ENCODE measurements at regions not wholly inside any gene's neighbourhood (a gene's known extent, or its start where the extent isn't known, plus 50 kb on each side); places are given as distances from the start of the nearest gene placed in this dataset.

DNA sequence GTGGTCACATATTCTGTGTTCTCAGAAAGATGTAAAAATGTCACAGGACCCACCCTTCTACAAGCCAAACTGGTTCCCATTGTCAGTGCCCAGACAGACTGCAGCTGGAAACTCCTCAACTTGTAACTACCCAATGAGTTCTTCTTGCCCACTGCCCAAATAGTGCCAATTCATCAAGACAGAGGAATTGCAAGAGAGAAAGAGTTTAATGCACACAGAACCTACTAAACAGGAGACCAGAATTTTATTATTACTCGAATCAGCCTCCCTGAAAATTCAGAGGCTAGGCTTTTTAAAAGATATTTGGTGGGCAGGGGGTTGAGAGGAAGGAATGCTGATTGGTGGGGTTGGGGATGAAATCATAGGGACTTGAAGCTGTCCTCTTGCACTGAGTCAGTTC, 184.1 kb downstream of the URB2 start:
- ChIA-PET POLR2A (no interaction called here), CTCF (no interaction called here)
- no peaks in the 10 kb centered on the region for H3K27me3 Mint-ChIP-seq (ENCODE audit: insufficient read depth, unreplicated experiment)
- H3K36me3 ChIP-seq (ENCODE audit: control insufficient read depth, insufficient read depth, low read length): no peaks in the 10 kb centered on the region
- H3K27ac Mint-ChIP-seq (ENCODE audit: unreplicated experiment): no peak overlapping the region
- H3K27me3 ChIP-seq (replicated peaks; ENCODE audit: control insufficient read depth, insufficient read depth, low read length): no peaks in the 10 kb centered on the region
- H3K4me1 Mint-ChIP-seq (ENCODE audit: low read depth, unreplicated experiment): no peaks in the 10 kb centered on the region
- BruUV-seq (replicated peaks): no TSS peak
- H3K9me3 ChIP-seq: peaks cover 22% of the 10 kb centered on the region; the same call in 1 of the 2 replicates
- H3K4me3 ChIP-seq (ENCODE audit: low read depth, low read length): no peak overlapping the region
- no peak overlapping the region for H3K4me3 Mint-ChIP-seq (ENCODE audit: unreplicated experiment)
- no peaks in the 10 kb centered on the region for H3K36me3 Mint-ChIP-seq (ENCODE audit: insufficient read depth, unreplicated experiment)
- H3K9me3 Mint-ChIP-seq (ENCODE audit: unreplicated experiment): peaks cover 49% of the 10 kb centered on the region
- DNase-seq: no peak
- intact Hi-C loops (cut with micrococcal nuclease; ENCODE audit: unreplicated experiment): no loop called here
- TF ChIP-seq, protein P1, sequence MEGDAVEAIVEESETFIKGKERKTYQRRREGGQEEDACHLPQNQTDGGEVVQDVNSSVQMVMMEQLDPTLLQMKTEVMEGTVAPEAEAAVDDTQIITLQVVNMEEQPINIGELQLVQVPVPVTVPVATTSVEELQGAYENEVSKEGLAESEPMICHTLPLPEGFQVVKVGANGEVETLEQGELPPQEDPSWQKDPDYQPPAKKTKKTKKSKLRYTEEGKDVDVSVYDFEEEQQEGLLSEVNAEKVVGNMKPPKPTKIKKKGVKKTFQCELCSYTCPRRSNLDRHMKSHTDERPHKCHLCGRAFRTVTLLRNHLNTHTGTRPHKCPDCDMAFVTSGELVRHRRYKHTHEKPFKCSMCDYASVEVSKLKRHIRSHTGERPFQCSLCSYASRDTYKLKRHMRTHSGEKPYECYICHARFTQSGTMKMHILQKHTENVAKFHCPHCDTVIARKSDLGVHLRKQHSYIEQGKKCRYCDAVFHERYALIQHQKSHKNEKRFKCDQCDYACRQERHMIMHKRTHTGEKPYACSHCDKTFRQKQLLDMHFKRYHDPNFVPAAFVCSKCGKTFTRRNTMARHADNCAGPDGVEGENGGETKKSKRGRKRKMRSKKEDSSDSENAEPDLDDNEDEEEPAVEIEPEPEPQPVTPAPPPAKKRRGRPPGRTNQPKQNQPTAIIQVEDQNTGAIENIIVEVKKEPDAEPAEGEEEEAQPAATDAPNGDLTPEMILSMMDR (IDR thresholded peaks at IDR 0.05; ENCODE audit: insufficient read depth in 1 of 2, low read depth in 1 of 2, low read length in 1 of 2, severe bottlenecking in 1 of 2, unreplicated experiment in 1 of 2): no peak
- no peaks in the 10 kb centered on the region for H3K4me1 ChIP-seq

DNA sequence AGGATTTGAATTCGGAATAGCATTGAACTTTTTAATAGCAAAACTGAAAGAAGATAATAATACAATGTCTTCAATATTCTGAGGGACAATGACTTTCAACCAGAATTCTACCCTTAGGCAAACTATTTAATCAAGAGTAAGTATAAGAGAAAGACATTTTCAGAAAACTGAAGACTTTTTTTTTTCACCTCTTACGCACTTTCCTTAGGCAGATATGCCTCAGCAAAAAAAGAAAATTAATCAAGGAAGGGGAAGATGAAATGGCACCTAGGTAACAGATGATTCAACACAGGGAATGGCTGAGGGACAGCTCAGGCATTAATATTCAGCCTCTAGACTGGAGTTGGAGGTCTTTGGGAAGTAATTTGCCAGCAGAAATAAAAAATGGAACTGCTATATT, 184.9 kb downstream of the URB2 start:
- H3K4me1 ChIP-seq: no peaks in the 10 kb centered on the region
- Mint-ChIP-seq H3K27me3 (ENCODE audit: insufficient read depth, unreplicated experiment) (no peaks in the 10 kb centered on the region), H3K27ac (ENCODE audit: unreplicated experiment) (no peak overlapping the region), H3K4me1 (ENCODE audit: low read depth, unreplicated experiment) (no peaks in the 10 kb centered on the region), H3K4me3 (ENCODE audit: unreplicated experiment) (no peak overlapping the region), H3K36me3 (ENCODE audit: insufficient read depth, unreplicated experiment) (no peaks in the 10 kb centered on the region), H3K9me3 (ENCODE audit: unreplicated experiment) (peaks cover 41% of the 10 kb centered on the region)
- ChIA-PET CTCF (no interaction called here), POLR2A (no interaction called here)
- 0 out of 2 replicates have a peak, but pooled peaks cover 18% of the 10 kb centered on the region for H3K9me3 ChIP-seq
- intact Hi-C loops (cut with micrococcal nuclease; ENCODE audit: unreplicated experiment): no loop called here
- DNase-seq: no peak
- no TSS peak for BruUV-seq (replicated peaks)
- H3K27me3 ChIP-seq (replicated peaks; ENCODE audit: control insufficient read depth, insufficient read depth, low read length): no peaks in the 10 kb centered on the region
- H3K36me3 ChIP-seq (ENCODE audit: control insufficient read depth, insufficient read depth, low read length): no peaks in the 10 kb centered on the region
- no peak overlapping the region for H3K4me3 ChIP-seq (ENCODE audit: low read depth, low read length)
- TF ChIP-seq, protein P1 (IDR thresholded peaks at IDR 0.05; ENCODE audit: insufficient read depth in 1 of 2, low read depth in 1 of 2, low read length in 1 of 2, severe bottlenecking in 1 of 2, unreplicated experiment in 1 of 2): no peak

DNA sequence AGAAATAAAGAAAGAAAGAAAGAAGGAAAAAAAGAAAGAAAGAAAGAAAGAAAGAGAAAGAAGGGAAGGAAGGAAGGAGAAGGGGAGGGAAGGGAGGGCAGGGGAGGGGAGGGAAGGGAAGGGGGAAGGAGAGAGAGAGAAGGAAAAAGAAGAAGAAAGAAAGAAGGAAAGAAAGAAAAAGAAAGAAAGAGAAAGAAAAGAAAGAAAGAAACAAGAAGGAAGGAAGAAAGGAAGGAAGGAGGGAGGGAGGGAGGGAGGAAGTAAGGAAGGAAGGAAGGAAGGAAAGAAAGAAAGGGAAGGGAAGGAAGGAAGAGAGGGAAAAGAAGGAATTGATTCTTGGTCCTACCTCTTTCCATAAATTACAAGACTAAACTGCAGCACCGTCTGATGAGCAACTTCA, 186.1 kb downstream of the URB2 start:
- Mint-ChIP-seq H3K27me3 (ENCODE audit: insufficient read depth, unreplicated experiment) (peaks cover 4% of the 10 kb centered on the region), H3K36me3 (ENCODE audit: insufficient read depth, unreplicated experiment) (peaks cover 2% of the 10 kb centered on the region), H3K4me3 (ENCODE audit: unreplicated experiment) (no peak overlapping the region), H3K27ac (ENCODE audit: unreplicated experiment) (no peak overlapping the region), H3K9me3 (ENCODE audit: unreplicated experiment) (peaks cover 41% of the 10 kb centered on the region), H3K4me1 (ENCODE audit: low read depth, unreplicated experiment) (no peaks in the 10 kb centered on the region)
- BruUV-seq (replicated peaks): no TSS peak
- Histone ChIP-seq H3K4me3 (ENCODE audit: low read depth, low read length) (no peak overlapping the region), H3K9me3 (0 out of 2 replicates have a peak, but pooled peaks cover 18% of the 10 kb centered on the region), H3K4me1 (no peaks in the 10 kb centered on the region), H3K36me3 (ENCODE audit: control insufficient read depth, insufficient read depth, low read length) (no peaks in the 10 kb centered on the region), H3K27me3 (replicated peaks; ENCODE audit: control insufficient read depth, insufficient read depth, low read length) (no peaks in the 10 kb centered on the region)
- TF ChIP-seq, protein P1 (IDR thresholded peaks at IDR 0.05; ENCODE audit: insufficient read depth in 1 of 2, low read depth in 1 of 2, low read length in 1 of 2, severe bottlenecking in 1 of 2, unreplicated experiment in 1 of 2): no peak
- intact Hi-C loops (cut with micrococcal nuclease; ENCODE audit: unreplicated experiment): no loop called here
- DNase-seq: no peak
- POLR2A ChIA-PET: no interaction called here
- CTCF ChIA-PET: no interaction called here

Data from Caco-2 (cell line).